GM23248 (cell line): ENCODE measurements at regions not wholly inside any gene's neighbourhood (a gene's known extent, or its start where the extent isn't known, plus 50 kb on each side); places are given as distances from the start of the nearest gene placed in this dataset.

Experiments used
- EZH2 ChIP-seq: fragments of 200-600 bp; sonication (generic); IDR thresholded peaks from 2 replicates; pipeline ENCODE4 v1.6.1; 2018; ENCODE audit warnings: antibody characterized with exemption, mild to moderate bottlenecking; ENCODE audit not compliant: insufficient read depth, poor library complexity, severe bottlenecking
- EZH2phosphoT487 ChIP-seq: fragments of 200-600 bp; sonication (generic); IDR thresholded peaks from 2 replicates; pipeline ENCODE4 v1.6.1; 2018; ENCODE audit warnings: antibody characterized with exemption, moderate library complexity, mild to moderate bottlenecking, low read depth; ENCODE audit not compliant: insufficient read depth

- TF ChIP-seq EZH2: no peak
- TF ChIP-seq EZH2phosphoT487: no peak
Observed at GRCh38 chr4:3374667-3375066, 67.1 kb upstream of the HGFAC start.
